ENCODE measurements at regions not wholly inside any gene's neighbourhood (a gene's known extent, or its start where the extent isn't known, plus 50 kb on each side); places are given as distances from the start of the nearest gene placed in this dataset.

- no peak for TF ChIP-seq ZBTB11 (CRISPR knock-in tag; IDR thresholded peaks at IDR 0.05)
- no peak for TF ChIP-seq WRNIP1 (IDR thresholded peaks at IDR 0.05; ENCODE audit: borderline replicate concordance, low read depth, low read length)
- no peak for TF ChIP-seq RFX5 (IDR thresholded peaks at IDR 0.05; ENCODE audit: low read depth, low read length)
- TF ChIP-seq PRDM15 (CRISPR knock-in tag; IDR thresholded peaks at IDR 0.05): no peak
- no peak for TF ChIP-seq STAT1 (conservative IDR thresholded peaks at IDR 0.05)
- TF ChIP-seq EGR1 (IDR thresholded peaks at IDR 0.05; ENCODE audit: borderline replicate concordance in 1 of 2, low read depth in 2 of 2, low read length in 2 of 2): no peak
- TF ChIP-seq PAX8 (IDR thresholded peaks at IDR 0.05): no peak
- peak; percentile 48 for TF ChIP-seq PKNOX1 (IDR thresholded peaks at IDR 0.05)
Measured at GRCh38 chr9:2570615-2571479, 50.7 kb upstream of the VLDLR start (continued).
